ENCODE measurements at regions not wholly inside any gene's neighbourhood (a gene's known extent, or its start where the extent isn't known, plus 50 kb on each side); places are given as distances from the start of the nearest gene placed in this dataset.

GRCh38 chr4:36763814-36764213, 480.7 kb upstream of the NWD2 start:
- Mint-ChIP-seq H3K36me3 (ENCODE audit: low read depth) (no peaks in the 10 kb centered on the region), H3K4me3 (no peak overlapping the region), H3K9me3 (no peaks in the 10 kb centered on the region), H3K27me3 (ENCODE audit: insufficient read depth) (peaks cover 3% of the 10 kb centered on the region), H3K27ac (no peak overlapping the region), H3K4me1 (ENCODE audit: low read depth) (no peaks in the 10 kb centered on the region)
- no peak for DNase-seq (ENCODE audit: low spot score)
- intact Hi-C loops (cut with micrococcal nuclease): no loop called here

GRCh38 chr4:36767596-36767995, 476.9 kb upstream of the NWD2 start:
- H3K27me3 Mint-ChIP-seq (ENCODE audit: insufficient read depth): peaks cover 3% of the 10 kb centered on the region
- no peak overlapping the region for H3K4me3 Mint-ChIP-seq
- no peaks in the 10 kb centered on the region for H3K36me3 Mint-ChIP-seq (ENCODE audit: low read depth)
- H3K9me3 Mint-ChIP-seq: no peaks in the 10 kb centered on the region
- peaks cover 6% of the 10 kb centered on the region for H3K4me1 Mint-ChIP-seq (ENCODE audit: low read depth)
- intact Hi-C loops (cut with micrococcal nuclease): no loop called here
- no peak for DNase-seq (ENCODE audit: low spot score)
- H3K27ac Mint-ChIP-seq: no peak overlapping the region

GRCh38 chr4:36771411-36772153, 473.0 kb upstream of the NWD2 start:
- H3K4me3 Mint-ChIP-seq: no peak overlapping the region
- no peak overlapping the region for H3K27ac Mint-ChIP-seq
- H3K27me3 Mint-ChIP-seq (ENCODE audit: insufficient read depth): peaks cover under 1% of the 10 kb centered on the region
- H3K4me1 Mint-ChIP-seq (ENCODE audit: low read depth): peaks cover 12% of the 10 kb centered on the region
- DNase-seq (ENCODE audit: low spot score): no peak
- H3K9me3 Mint-ChIP-seq: no peaks in the 10 kb centered on the region
- intact Hi-C loops (cut with micrococcal nuclease): no loop called here
- H3K36me3 Mint-ChIP-seq (ENCODE audit: low read depth): no peaks in the 10 kb centered on the region

GRCh38 chr4:36772154-36772516, 472.4 kb upstream of the NWD2 start:
- Mint-ChIP-seq H3K4me1 (ENCODE audit: low read depth) (peaks cover 12% of the 10 kb centered on the region), H3K4me3 (no peak overlapping the region), H3K9me3 (no peaks in the 10 kb centered on the region), H3K36me3 (ENCODE audit: low read depth) (no peaks in the 10 kb centered on the region), H3K27ac (no peak overlapping the region), H3K27me3 (ENCODE audit: insufficient read depth) (no peaks in the 10 kb centered on the region)
- DNase-seq (ENCODE audit: low spot score): no peak
- intact Hi-C loops (cut with micrococcal nuclease): no loop called here

- intact Hi-C loops (cut with micrococcal nuclease): no loop called here
- no peaks in the 10 kb centered on the region for H3K9me3 Mint-ChIP-seq
- no peak overlapping the region for H3K27ac Mint-ChIP-seq
- H3K27me3 Mint-ChIP-seq (ENCODE audit: insufficient read depth): no peaks in the 10 kb centered on the region
- H3K4me1 Mint-ChIP-seq (ENCODE audit: low read depth): peaks cover 12% of the 10 kb centered on the region
- H3K36me3 Mint-ChIP-seq (ENCODE audit: low read depth): no peaks in the 10 kb centered on the region
- H3K4me3 Mint-ChIP-seq: no peak overlapping the region
- no peak for DNase-seq (ENCODE audit: low spot score)
Observed at GRCh38 chr4:36773467-36773866, 471.1 kb upstream of the NWD2 start.

- DNase-seq (ENCODE audit: low spot score): no peak
- Mint-ChIP-seq H3K36me3 (ENCODE audit: low read depth) (no peaks in the 10 kb centered on the region), H3K4me3 (no peak overlapping the region), H3K9me3 (no peaks in the 10 kb centered on the region), H3K27ac (no peak overlapping the region), H3K4me1 (ENCODE audit: low read depth) (peaks cover 12% of the 10 kb centered on the region), H3K27me3 (ENCODE audit: insufficient read depth) (no peaks in the 10 kb centered on the region)
- intact Hi-C loops (cut with micrococcal nuclease): no loop called here
Observed at GRCh38 chr4:36775544-36775943, 469.0 kb upstream of the NWD2 start.

GRCh38 chr4:36779601-36780000, 464.9 kb upstream of the NWD2 start:
- H3K36me3 Mint-ChIP-seq (ENCODE audit: low read depth): no peaks in the 10 kb centered on the region
- intact Hi-C loops (cut with micrococcal nuclease): no loop called here
- DNase-seq (ENCODE audit: low spot score): no peak
- no peaks in the 10 kb centered on the region for H3K4me1 Mint-ChIP-seq (ENCODE audit: low read depth)
- no peaks in the 10 kb centered on the region for H3K9me3 Mint-ChIP-seq
- H3K4me3 Mint-ChIP-seq: no peak overlapping the region
- no peak overlapping the region for H3K27ac Mint-ChIP-seq
- no peaks in the 10 kb centered on the region for H3K27me3 Mint-ChIP-seq (ENCODE audit: insufficient read depth)

GRCh38 chr4:36785973-36786372, 458.6 kb upstream of the NWD2 start:
- Mint-ChIP-seq H3K4me3 (no peak overlapping the region), H3K27ac (no peak overlapping the region), H3K4me1 (ENCODE audit: low read depth) (no peaks in the 10 kb centered on the region), H3K9me3 (no peaks in the 10 kb centered on the region), H3K36me3 (ENCODE audit: low read depth) (no peaks in the 10 kb centered on the region), H3K27me3 (ENCODE audit: insufficient read depth) (no peaks in the 10 kb centered on the region)
- DNase-seq (ENCODE audit: low spot score): no peak
- intact Hi-C loops (cut with micrococcal nuclease): no loop called here

- Mint-ChIP-seq H3K4me1 (ENCODE audit: low read depth) (no peaks in the 10 kb centered on the region), H3K36me3 (ENCODE audit: low read depth) (no peaks in the 10 kb centered on the region)
- intact Hi-C loops (cut with micrococcal nuclease): no loop called here
Observed at GRCh38 chr4:36786519-36786918, 458.0 kb upstream of the NWD2 start.

GRCh38 chr4:36794716-36795115, 449.8 kb upstream of the NWD2 start:
- intact Hi-C loops (cut with micrococcal nuclease): no loop called here
- no peaks in the 10 kb centered on the region for H3K36me3 Mint-ChIP-seq (ENCODE audit: low read depth)
- no peak overlapping the region for H3K27ac Mint-ChIP-seq
- H3K27me3 Mint-ChIP-seq (ENCODE audit: insufficient read depth): peaks cover 2% of the 10 kb centered on the region
- no peak for DNase-seq (ENCODE audit: low spot score)
- no peaks in the 10 kb centered on the region for H3K4me1 Mint-ChIP-seq (ENCODE audit: low read depth)
- no peak overlapping the region for H3K4me3 Mint-ChIP-seq
- H3K9me3 Mint-ChIP-seq: no peaks in the 10 kb centered on the region

More at GRCh38 chr4:36786519-36786918, 458.0 kb upstream of the NWD2 start:
- no peaks in the 10 kb centered on the region for H3K27me3 Mint-ChIP-seq (ENCODE audit: insufficient read depth)
- no peak for DNase-seq (ENCODE audit: low spot score)
- no peak overlapping the region for H3K27ac Mint-ChIP-seq
- H3K4me3 Mint-ChIP-seq: no peak overlapping the region
- no peaks in the 10 kb centered on the region for H3K9me3 Mint-ChIP-seq

- Mint-ChIP-seq H3K27me3 (ENCODE audit: insufficient read depth) (peaks cover 2% of the 10 kb centered on the region), H3K9me3 (no peaks in the 10 kb centered on the region), H3K36me3 (ENCODE audit: low read depth) (no peaks in the 10 kb centered on the region), H3K27ac (no peak overlapping the region), H3K4me3 (no peak overlapping the region), H3K4me1 (ENCODE audit: low read depth) (no peaks in the 10 kb centered on the region)
- intact Hi-C loops (cut with micrococcal nuclease): no loop called here
- DNase-seq (ENCODE audit: low spot score): no peak
Observed at GRCh38 chr4:36812149-36812548, 432.4 kb upstream of the NWD2 start.

GRCh38 chr4:36815536-36815935, 429.0 kb upstream of the NWD2 start:
- no peak for DNase-seq (ENCODE audit: low spot score)
- H3K36me3 Mint-ChIP-seq (ENCODE audit: low read depth): no peaks in the 10 kb centered on the region
- intact Hi-C loops (cut with micrococcal nuclease): no loop called here

GRCh38 chr4:36823199-36823967, 421.2 kb upstream of the NWD2 start:
- Mint-ChIP-seq H3K4me3 (no peak overlapping the region), H3K4me1 (ENCODE audit: low read depth) (no peaks in the 10 kb centered on the region), H3K27ac (no peak overlapping the region), H3K9me3 (no peaks in the 10 kb centered on the region), H3K27me3 (ENCODE audit: insufficient read depth) (no peaks in the 10 kb centered on the region), H3K36me3 (ENCODE audit: low read depth) (no peaks in the 10 kb centered on the region)
- intact Hi-C loops (cut with micrococcal nuclease): no loop called here
- no peak for DNase-seq (ENCODE audit: low spot score)

More at GRCh38 chr4:36815536-36815935, 429.0 kb upstream of the NWD2 start:
- Mint-ChIP-seq H3K4me3 (no peak overlapping the region), H3K9me3 (no peaks in the 10 kb centered on the region), H3K27me3 (ENCODE audit: insufficient read depth) (peaks cover under 1% of the 10 kb centered on the region), H3K4me1 (ENCODE audit: low read depth) (no peaks in the 10 kb centered on the region), H3K27ac (no peak overlapping the region)
